ENCODE measurements at regions not wholly inside any gene's neighbourhood (a gene's known extent, or its start where the extent isn't known, plus 50 kb on each side); places are given as distances from the start of the nearest gene placed in this dataset.

DNA sequence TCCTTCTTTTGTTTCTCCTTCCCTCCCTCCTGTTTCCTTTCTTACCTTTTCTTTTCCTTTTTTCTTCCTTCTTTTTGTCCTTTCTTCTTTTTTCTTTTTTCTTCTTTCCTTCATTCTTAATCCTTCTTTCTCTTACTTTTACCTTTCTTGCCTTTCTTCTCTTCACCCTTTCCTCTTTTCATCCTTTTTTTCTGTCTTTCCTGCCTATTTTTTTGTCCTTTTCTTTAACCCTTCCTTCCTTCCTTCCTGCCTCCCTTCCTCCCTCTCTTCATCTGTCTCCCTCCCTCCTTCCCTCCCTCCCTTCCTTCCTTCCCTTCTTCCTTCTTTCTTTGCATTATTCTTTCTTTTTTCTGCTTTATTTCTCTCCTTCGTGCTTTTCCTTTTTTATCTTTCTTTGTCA lies 160.7 kb downstream of the AXIN2 start:
- Histone ChIP-seq H3K4me1 (ENCODE audit: insufficient read depth, insufficient read length) (peaks cover 11% of the 10 kb centered on the region), H3K9ac (ENCODE audit: insufficient read length, low read depth) (no peak overlapping the region), H3K4me3 (ENCODE audit: insufficient read length, low read depth) (no peak overlapping the region), H3K36me3 (ENCODE audit: insufficient read depth, insufficient read length, low read length) (no peaks in the 10 kb centered on the region), H3K27me3 (ENCODE audit: insufficient read depth, insufficient read length) (no peaks in the 10 kb centered on the region), H3K9me3 (ENCODE audit: insufficient read depth, low read length) (no peaks in the 10 kb centered on the region)
- TF ChIP-seq YY1 (IDR thresholded peaks at IDR 0.05; ENCODE audit: insufficient read depth, insufficient read length) (no peak), SUZ12 (IDR thresholded peaks at IDR 0.05; ENCODE audit: extremely low read depth, insufficient read depth, insufficient read length) (no peak), ZNF274 (IDR thresholded peaks at IDR 0.05; ENCODE audit: low read depth, low read length) (no peak)
- DNase-seq (ENCODE audit: low read depth, low spot score), result no peak

DNA sequence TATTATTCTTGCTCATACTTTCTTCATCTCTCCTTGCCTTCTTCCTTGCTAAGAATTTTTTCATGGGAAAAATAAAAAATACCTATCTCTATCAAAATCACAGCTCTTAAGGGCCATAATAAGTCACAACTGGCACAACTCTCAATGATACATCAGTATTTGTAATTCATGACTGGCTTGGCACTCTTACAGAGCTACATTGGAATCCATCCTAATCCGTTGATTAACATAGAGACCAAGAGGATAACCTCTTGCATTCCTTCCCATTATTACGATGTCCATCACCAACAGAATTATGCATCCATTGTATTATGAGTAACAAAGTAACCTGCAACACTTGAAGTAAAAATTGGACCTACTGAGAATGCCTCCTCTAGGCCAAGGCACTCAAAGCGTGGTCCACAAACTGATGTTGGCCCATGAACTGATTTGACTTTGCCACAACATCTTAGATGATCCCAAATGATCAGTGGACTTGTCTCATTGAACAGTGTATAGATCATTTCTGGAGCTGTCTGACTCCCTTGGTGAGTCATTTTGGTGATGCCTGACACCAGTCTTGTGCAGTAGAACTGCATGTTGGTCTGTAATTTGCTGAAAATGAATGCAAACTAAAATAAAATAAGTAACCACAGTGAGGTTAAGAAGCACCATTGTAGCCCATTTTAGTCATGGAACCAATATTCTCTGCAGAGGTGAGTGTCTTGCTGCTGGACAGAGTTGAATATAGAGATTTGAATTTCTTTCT lies 163.2 kb downstream of the AXIN2 start:
- Histone ChIP-seq H3K4me3 (ENCODE audit: insufficient read length, low read depth) (no peak overlapping the region), H3K36me3 (ENCODE audit: insufficient read depth, insufficient read length, low read length) (no peaks in the 10 kb centered on the region), H3K4me1 (ENCODE audit: insufficient read depth, insufficient read length) (peaks cover 9% of the 10 kb centered on the region), H3K27me3 (ENCODE audit: insufficient read depth, insufficient read length) (no peaks in the 10 kb centered on the region), H3K9ac (ENCODE audit: insufficient read length, low read depth) (no peak overlapping the region), H3K9me3 (ENCODE audit: insufficient read depth, low read length) (no peaks in the 10 kb centered on the region)
- TF ChIP-seq YY1 (IDR thresholded peaks at IDR 0.05; ENCODE audit: insufficient read depth, insufficient read length) (no peak), SUZ12 (IDR thresholded peaks at IDR 0.05; ENCODE audit: extremely low read depth, insufficient read depth, insufficient read length) (no peak), ZNF274 (IDR thresholded peaks at IDR 0.05; ENCODE audit: low read depth, low read length) (no peak)
- DNase-seq (ENCODE audit: low read depth, low spot score), result no peak

GRCh38 chr17:65395924-65396323 lies 165.5 kb downstream of the AXIN2 start:
- Histone ChIP-seq H3K4me3 (ENCODE audit: insufficient read length, low read depth) (no peak overlapping the region), H3K27me3 (ENCODE audit: insufficient read depth, insufficient read length) (no peaks in the 10 kb centered on the region), H3K9me3 (ENCODE audit: insufficient read depth, low read length) (no peaks in the 10 kb centered on the region), H3K4me1 (ENCODE audit: insufficient read depth, insufficient read length) (no peaks in the 10 kb centered on the region), H3K9ac (ENCODE audit: insufficient read length, low read depth) (no peak overlapping the region), H3K36me3 (ENCODE audit: insufficient read depth, insufficient read length, low read length) (no peaks in the 10 kb centered on the region)
- DNase-seq (ENCODE audit: low read depth, low spot score), result no peak
- TF ChIP-seq SUZ12 (IDR thresholded peaks at IDR 0.05; ENCODE audit: extremely low read depth, insufficient read depth, insufficient read length), result no peak
- TF ChIP-seq YY1 (IDR thresholded peaks at IDR 0.05; ENCODE audit: insufficient read depth, insufficient read length), result no peak
- no peak for TF ChIP-seq ZNF274 (IDR thresholded peaks at IDR 0.05; ENCODE audit: low read depth, low read length)

DNA sequence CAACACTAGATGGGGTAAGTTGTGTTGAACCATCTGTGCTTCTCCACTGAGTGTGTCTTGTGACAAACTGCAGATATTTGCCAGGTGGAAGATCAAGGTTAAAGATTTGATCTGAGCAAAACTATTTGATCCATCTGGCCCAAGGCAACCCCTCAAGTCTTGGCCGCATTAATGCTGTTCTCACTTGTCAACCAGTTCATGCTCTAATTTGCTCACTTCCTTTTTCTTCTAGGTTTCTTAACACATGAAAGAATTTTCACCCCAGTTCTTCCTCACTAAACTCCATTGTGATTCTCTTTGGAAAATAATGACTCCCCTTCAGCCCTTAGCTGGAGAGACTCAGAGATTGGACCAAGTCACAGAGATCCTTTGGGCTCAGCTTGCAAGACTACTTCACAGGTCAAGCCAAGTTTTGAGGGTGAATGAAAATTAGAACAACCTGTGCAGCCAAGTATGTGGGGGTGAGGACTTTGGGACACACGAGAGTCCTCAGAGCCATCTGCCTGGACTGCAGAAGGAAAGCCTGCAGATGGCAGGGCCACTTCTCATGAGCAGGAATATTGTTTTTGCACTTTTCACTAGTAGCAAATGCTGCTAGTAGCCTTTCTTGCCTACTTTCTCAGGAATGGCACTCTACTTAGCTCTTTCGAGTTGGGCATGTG lies 166.5 kb downstream of the AXIN2 start:
- no peak for DNase-seq (ENCODE audit: low read depth, low spot score)
- no peaks in the 10 kb centered on the region for H3K4me1 ChIP-seq (ENCODE audit: insufficient read depth, insufficient read length)
- TF ChIP-seq YY1 (IDR thresholded peaks at IDR 0.05; ENCODE audit: insufficient read depth, insufficient read length) (no peak), ZNF274 (IDR thresholded peaks at IDR 0.05; ENCODE audit: low read depth, low read length) (no peak), SUZ12 (IDR thresholded peaks at IDR 0.05; ENCODE audit: extremely low read depth, insufficient read depth, insufficient read length) (no peak)
- no peaks in the 10 kb centered on the region for H3K9me3 ChIP-seq (ENCODE audit: insufficient read depth, low read length)
- H3K9ac ChIP-seq (ENCODE audit: insufficient read length, low read depth), result no peak overlapping the region
- no peak overlapping the region for H3K4me3 ChIP-seq (ENCODE audit: insufficient read length, low read depth)
- H3K36me3 ChIP-seq (ENCODE audit: insufficient read depth, insufficient read length, low read length), result no peaks in the 10 kb centered on the region
- H3K27me3 ChIP-seq (ENCODE audit: insufficient read depth, insufficient read length), result no peaks in the 10 kb centered on the region

DNA sequence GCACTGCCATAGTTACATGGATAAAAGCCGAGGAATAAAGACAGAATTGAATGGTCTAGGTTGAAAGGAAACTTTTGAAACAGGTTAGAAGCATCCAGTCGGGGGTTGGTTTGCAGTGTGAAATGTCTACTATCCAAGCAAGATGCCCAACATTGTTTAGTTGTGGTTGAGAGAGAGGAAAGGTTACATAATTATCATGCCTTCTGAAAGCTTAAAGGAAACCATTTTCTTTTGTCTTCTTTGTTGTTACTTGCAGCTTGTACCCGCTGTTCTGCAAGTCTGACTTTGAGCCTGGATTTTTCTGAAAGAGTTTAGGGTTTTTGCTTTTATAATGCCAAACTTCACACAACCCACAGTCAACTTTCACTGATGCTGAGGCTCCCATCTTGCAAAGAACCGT lies 167.9 kb downstream of the AXIN2 start:
- H3K27me3 ChIP-seq (ENCODE audit: insufficient read depth, insufficient read length), result no peaks in the 10 kb centered on the region
- H3K9me3 ChIP-seq (ENCODE audit: insufficient read depth, low read length), result no peaks in the 10 kb centered on the region
- no peak overlapping the region for H3K9ac ChIP-seq (ENCODE audit: insufficient read length, low read depth)
- no peaks in the 10 kb centered on the region for H3K4me1 ChIP-seq (ENCODE audit: insufficient read depth, insufficient read length)
- H3K4me3 ChIP-seq (ENCODE audit: insufficient read length, low read depth), result no peak overlapping the region
- no peak for DNase-seq (ENCODE audit: low read depth, low spot score)
- TF ChIP-seq YY1 (IDR thresholded peaks at IDR 0.05; ENCODE audit: insufficient read depth, insufficient read length) (no peak), SUZ12 (IDR thresholded peaks at IDR 0.05; ENCODE audit: extremely low read depth, insufficient read depth, insufficient read length) (no peak), ZNF274 (IDR thresholded peaks at IDR 0.05; ENCODE audit: low read depth, low read length) (no peak)
- H3K36me3 ChIP-seq (ENCODE audit: insufficient read depth, insufficient read length, low read length), result no peaks in the 10 kb centered on the region

GRCh38 chr17:65389949-65390348 lies 171.5 kb downstream of the AXIN2 start:
- no peak overlapping the region for H3K9ac ChIP-seq (ENCODE audit: insufficient read length, low read depth)
- H3K9me3 ChIP-seq (ENCODE audit: insufficient read depth, low read length), result no peaks in the 10 kb centered on the region
- no peak overlapping the region for H3K4me3 ChIP-seq (ENCODE audit: insufficient read length, low read depth)
- TF ChIP-seq ZNF274 (IDR thresholded peaks at IDR 0.05; ENCODE audit: low read depth, low read length) (no peak), YY1 (IDR thresholded peaks at IDR 0.05; ENCODE audit: insufficient read depth, insufficient read length) (no peak), SUZ12 (IDR thresholded peaks at IDR 0.05; ENCODE audit: extremely low read depth, insufficient read depth, insufficient read length) (no peak)
- no peak for DNase-seq (ENCODE audit: low read depth, low spot score)
- H3K4me1 ChIP-seq (ENCODE audit: insufficient read depth, insufficient read length), result no peaks in the 10 kb centered on the region
- H3K36me3 ChIP-seq (ENCODE audit: insufficient read depth, insufficient read length, low read length), result no peaks in the 10 kb centered on the region
- no peaks in the 10 kb centered on the region for H3K27me3 ChIP-seq (ENCODE audit: insufficient read depth, insufficient read length)

DNA sequence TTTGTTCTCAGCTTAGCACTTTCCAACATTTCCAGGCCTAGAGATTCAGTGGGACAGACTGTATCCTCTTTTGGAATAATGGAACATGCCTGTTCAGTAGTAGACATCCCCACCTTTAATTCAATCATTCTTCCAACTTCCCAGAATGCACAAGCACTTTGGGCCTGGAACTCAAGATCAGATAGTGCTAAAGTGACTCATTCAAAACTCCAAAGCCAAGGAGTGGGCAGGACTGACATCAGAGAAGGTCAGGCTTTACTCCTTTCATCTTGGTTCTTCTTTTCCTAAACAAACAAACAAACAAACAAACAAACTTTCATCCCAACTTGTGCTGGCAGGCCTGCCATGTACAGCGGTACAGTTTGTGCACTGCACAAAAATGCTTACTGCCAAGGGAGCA lies 172.0 kb downstream of the AXIN2 start:
- TF ChIP-seq ZNF274 (IDR thresholded peaks at IDR 0.05; ENCODE audit: low read depth, low read length), result no peak
- no peak for TF ChIP-seq SUZ12 (IDR thresholded peaks at IDR 0.05; ENCODE audit: extremely low read depth, insufficient read depth, insufficient read length)
- no peak for TF ChIP-seq YY1 (IDR thresholded peaks at IDR 0.05; ENCODE audit: insufficient read depth, insufficient read length)
- H3K36me3 ChIP-seq (ENCODE audit: insufficient read depth, insufficient read length, low read length), result no peaks in the 10 kb centered on the region
- no peak overlapping the region for H3K4me3 ChIP-seq (ENCODE audit: insufficient read length, low read depth)
- DNase-seq (ENCODE audit: low read depth, low spot score), result no peak
- no peaks in the 10 kb centered on the region for H3K27me3 ChIP-seq (ENCODE audit: insufficient read depth, insufficient read length)
- H3K9me3 ChIP-seq (ENCODE audit: insufficient read depth, low read length), result no peaks in the 10 kb centered on the region
- H3K4me1 ChIP-seq (ENCODE audit: insufficient read depth, insufficient read length), result no peaks in the 10 kb centered on the region
- H3K9ac ChIP-seq (ENCODE audit: insufficient read length, low read depth), result no peak overlapping the region
